22Rv1 (cell line): ENCODE measurements at regions not wholly inside any gene's neighbourhood (a gene's known extent, or its start where the extent isn't known, plus 50 kb on each side); places are given as distances from the start of the nearest gene placed in this dataset.

Experiments used
- CTCF ChIP-seq: fragments of 450-650 bp; IDR thresholded peaks from 2 replicates; pipeline ENCODE4 v1.5.1; 2017; ENCODE audit warnings: mild to moderate bottlenecking
- ZFX ChIP-seq: fragments of 450-650 bp; IDR thresholded peaks from 2 replicates; pipeline ENCODE4 v1.6.1; 2017; ENCODE audit warnings: antibody characterized with exemption, borderline replicate concordance

DNA sequence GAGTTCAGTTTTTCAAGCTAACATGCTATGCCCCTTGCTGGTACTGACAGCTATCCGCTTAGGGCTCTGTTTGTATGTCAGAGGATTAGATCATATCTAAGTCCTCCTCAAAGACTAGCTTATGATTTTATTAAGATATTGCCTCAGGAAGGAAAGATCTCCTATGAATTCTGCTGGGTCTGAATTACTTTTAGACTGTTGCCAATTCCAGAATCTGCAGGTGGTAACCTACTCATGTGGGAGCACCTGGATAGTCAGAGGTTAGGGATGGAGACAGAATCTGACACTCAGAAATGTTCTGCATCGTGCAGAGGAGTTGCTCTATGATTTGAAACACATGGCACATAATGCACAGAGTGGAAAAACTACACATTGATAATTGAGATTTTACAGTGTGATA is 843.4 kb downstream of the SLC6A15 start:
- no peak for TF ChIP-seq CTCF
- no peak for TF ChIP-seq ZFX
